Skeletal muscle satellite cell (primary cell): ENCODE measurements at regions not wholly inside any gene's neighbourhood (a gene's known extent, or its start where the extent isn't known, plus 50 kb on each side); places are given as distances from the start of the nearest gene placed in this dataset.

Experiments
- H3K27me3 ChIP-seq: 2 replicates; pipeline ENCODE4 v1.7.0; 2013; ENCODE audit warnings: low read length; ENCODE audit not compliant: control insufficient read depth, insufficient read depth
- H3K36me3 ChIP-seq: 2 replicates; pipeline ENCODE4 v1.7.0; 2013; ENCODE audit warnings: mild to moderate bottlenecking, control low read depth, low read length; ENCODE audit not compliant: insufficient read depth
- H3K4me1 ChIP-seq: 2 replicates; pipeline ENCODE4 v1.7.0; 2013; ENCODE audit warnings: low read length; ENCODE audit not compliant: control insufficient read depth, insufficient read depth
- H3K4me2 ChIP-seq: 2 replicates; pipeline ENCODE4 v1.7.0; 2013; ENCODE audit warnings: mild to moderate bottlenecking, low read length
- H3K4me3 ChIP-seq: 2 replicates; pipeline ENCODE4 v1.7.0; 2013; ENCODE audit warnings: low read length
- H3K9ac ChIP-seq: 2 replicates; pipeline ENCODE4 v1.7.0; 2013; ENCODE audit warnings: mild to moderate bottlenecking, low read depth, low read length, moderate library complexity
- H3K9me3 ChIP-seq: replicated peaks from 2 replicates; pipeline ENCODE4 v1.7.0; 2013; ENCODE audit warnings: mild to moderate bottlenecking, control low read depth, low read length

GRCh38 chr14:25895740-25896139, 702.1 kb downstream of the NOVA1 start:
- H3K4me2 ChIP-seq: no peak overlapping the region
- no peaks in the 10 kb centered on the region for H3K27me3 ChIP-seq
- H3K9me3 ChIP-seq: peaks cover 14% of the 10 kb centered on the region
- H3K36me3 ChIP-seq: no peaks in the 10 kb centered on the region
- no peak overlapping the region for H3K9ac ChIP-seq
- H3K4me3 ChIP-seq: no peak overlapping the region
- H3K4me1 ChIP-seq: no peaks in the 10 kb centered on the region

DNA sequence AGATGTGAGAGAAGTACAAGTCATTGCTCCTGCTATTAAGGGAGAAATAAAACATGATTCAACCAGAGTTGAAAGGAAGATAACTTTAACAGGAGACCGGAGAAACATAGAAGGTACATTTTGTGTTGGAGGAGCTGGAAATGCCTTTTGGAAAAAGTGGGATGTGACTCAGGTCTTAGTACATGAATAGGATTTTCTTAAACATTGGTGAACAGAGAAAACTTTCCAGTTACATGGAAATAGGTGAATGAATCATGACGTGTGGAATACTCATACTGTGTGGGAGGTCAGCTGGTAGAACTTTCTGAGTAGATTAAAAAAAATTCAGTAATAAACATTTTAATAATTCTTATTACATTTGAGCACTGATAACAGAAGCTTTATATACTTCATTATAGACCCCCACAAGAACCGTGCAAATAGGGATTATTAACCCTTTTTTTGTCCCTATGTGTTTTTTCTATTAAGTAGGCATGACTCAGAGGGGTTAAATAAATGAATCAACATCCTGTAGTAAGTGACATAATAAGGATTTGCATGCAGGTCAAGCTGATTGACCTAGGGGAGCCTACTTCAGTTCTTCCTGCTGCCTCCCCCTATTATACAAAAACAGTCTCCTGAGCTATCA, 710.5 kb downstream of the NOVA1 start:
- Histone ChIP-seq H3K4me3 (no peak overlapping the region), H3K27me3 (no peaks in the 10 kb centered on the region), H3K9ac (no peak overlapping the region), H3K4me1 (no peaks in the 10 kb centered on the region), H3K9me3 (peaks cover 10% of the 10 kb centered on the region), H3K4me2 (no peak overlapping the region), H3K36me3 (no peaks in the 10 kb centered on the region)

DNA sequence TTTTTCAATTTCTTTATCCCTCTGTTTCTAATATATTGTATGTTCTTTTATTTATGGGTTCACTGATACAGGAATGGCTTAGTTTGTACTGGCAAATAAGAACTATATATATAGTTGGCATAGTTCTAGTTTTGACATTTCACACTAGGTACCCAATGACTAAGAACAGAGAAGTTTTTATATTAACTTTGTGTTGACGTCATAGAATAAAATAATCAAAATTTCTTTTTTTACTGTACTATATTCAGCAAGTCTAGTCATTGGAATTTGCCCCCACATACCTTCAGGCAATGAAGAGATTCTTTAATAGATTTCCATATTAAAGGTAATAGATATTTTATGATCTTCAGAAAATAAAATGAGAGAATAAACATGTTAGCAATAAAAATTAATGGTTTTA, 713.2 kb downstream of the NOVA1 start:
- H3K9ac ChIP-seq: no peak overlapping the region
- peaks cover 4% of the 10 kb centered on the region for H3K9me3 ChIP-seq

GRCh38 chr14:25882899-25883298, 714.9 kb downstream of the NOVA1 start:
- Histone ChIP-seq H3K9ac (no peak overlapping the region), H3K4me1 (no peaks in the 10 kb centered on the region), H3K36me3 (no peaks in the 10 kb centered on the region), H3K4me2 (no peak overlapping the region), H3K4me3 (no peak overlapping the region), H3K27me3 (no peaks in the 10 kb centered on the region), H3K9me3 (peaks cover 4% of the 10 kb centered on the region)

More for the DNA sequence above, 713.2 kb downstream of the NOVA1 start:
- Histone ChIP-seq H3K36me3 (no peaks in the 10 kb centered on the region), H3K4me3 (no peak overlapping the region), H3K4me2 (no peak overlapping the region), H3K4me1 (no peaks in the 10 kb centered on the region), H3K27me3 (no peaks in the 10 kb centered on the region)

DNA sequence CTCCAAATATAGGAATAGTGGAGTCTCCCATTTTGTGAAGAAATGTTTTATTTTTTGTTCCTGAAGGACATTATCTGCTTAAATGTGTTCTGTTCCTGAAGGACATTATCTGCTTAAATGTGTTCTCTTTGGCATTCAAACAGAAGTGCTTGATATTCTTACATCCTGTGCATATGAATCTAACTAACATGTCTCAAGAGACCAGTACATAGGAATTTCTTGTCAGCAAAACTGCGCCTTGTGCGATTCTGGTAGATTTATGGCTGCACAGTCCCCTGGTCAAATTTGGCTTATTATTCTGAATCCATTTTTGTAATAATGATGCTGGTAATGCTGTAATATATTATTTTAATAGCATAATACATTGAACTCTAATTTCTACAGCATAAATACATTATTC, 722.4 kb downstream of the NOVA1 start:
- no peak overlapping the region for H3K4me3 ChIP-seq
- no peaks in the 10 kb centered on the region for H3K36me3 ChIP-seq
- H3K9ac ChIP-seq: no peak overlapping the region
- H3K27me3 ChIP-seq: no peaks in the 10 kb centered on the region
- H3K4me1 ChIP-seq: no peaks in the 10 kb centered on the region
- no peak overlapping the region for H3K4me2 ChIP-seq
- no peaks in the 10 kb centered on the region for H3K9me3 ChIP-seq

GRCh38 chr14:25869854-25870253, 728.0 kb downstream of the NOVA1 start:
- Histone ChIP-seq H3K4me3 (no peak overlapping the region), H3K4me1 (no peaks in the 10 kb centered on the region), H3K9me3 (peaks cover 3% of the 10 kb centered on the region)

DNA sequence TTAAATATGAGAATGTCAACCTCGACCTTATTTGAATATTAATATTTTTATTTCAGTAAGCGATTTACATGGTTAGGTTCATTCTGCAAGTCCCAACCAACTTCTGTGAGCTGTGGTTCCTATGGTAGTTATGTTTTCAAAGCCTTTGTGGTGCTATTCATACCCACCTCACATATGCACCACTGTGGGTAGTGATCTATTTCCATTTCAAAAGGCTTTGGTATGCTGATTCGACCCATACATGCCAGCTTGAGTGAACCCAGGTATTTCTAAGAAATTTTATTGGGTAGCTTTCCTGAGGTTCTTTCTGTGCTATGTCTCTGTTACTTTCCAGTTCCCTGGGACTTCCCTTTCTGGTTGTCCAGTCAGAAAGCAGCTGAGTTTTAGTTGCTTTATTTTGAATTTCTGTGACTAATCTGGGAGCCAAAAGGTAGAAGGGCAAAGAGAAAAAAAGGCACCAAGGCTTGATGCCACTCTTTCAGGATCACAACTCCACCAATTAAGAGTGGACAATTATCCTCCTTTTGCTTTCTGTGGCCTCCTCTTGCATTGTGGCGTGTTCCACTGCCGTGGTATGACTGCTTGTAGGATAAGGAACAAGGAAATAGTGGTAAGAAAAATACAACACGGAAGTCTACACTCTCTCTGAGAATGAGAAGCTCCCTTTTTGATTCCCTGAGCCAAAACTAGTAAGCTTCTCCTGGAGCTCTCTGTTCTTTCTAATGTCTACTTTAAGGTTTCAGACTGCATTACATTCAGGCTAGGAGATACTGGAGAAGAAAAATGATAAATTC, 729.1 kb downstream of the NOVA1 start:
- H3K4me1 ChIP-seq: no peaks in the 10 kb centered on the region
- no peak overlapping the region for H3K9ac ChIP-seq
- no peak overlapping the region for H3K4me2 ChIP-seq
- peaks cover 3% of the 10 kb centered on the region for H3K9me3 ChIP-seq
- no peak overlapping the region for H3K4me3 ChIP-seq
- H3K27me3 ChIP-seq: no peaks in the 10 kb centered on the region
- H3K36me3 ChIP-seq: no peaks in the 10 kb centered on the region

More at GRCh38 chr14:25869854-25870253, 728.0 kb downstream of the NOVA1 start:
- H3K27me3 ChIP-seq: no peaks in the 10 kb centered on the region
- no peaks in the 10 kb centered on the region for H3K36me3 ChIP-seq
- H3K4me2 ChIP-seq: no peak overlapping the region
- no peak overlapping the region for H3K9ac ChIP-seq

DNA sequence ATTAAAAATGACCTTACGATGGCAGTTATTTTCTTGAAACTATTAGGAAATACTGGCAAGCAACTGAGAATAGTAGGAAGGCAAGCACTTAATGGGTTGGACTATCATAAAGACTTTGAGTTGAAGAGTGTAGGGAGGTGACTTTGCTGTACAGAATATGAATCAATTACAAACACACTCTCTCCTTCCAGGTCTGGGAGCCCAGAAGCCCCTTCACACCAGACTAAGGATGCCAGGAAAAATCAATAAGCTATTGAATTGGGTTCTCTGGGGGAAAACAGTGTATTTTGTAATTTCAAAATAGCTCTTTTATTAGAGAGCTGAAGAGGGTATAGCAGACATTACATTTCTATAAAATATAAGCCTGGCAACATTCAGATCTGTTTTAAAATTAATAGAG, 736.4 kb downstream of the NOVA1 start:
- no peaks in the 10 kb centered on the region for H3K9me3 ChIP-seq
- H3K4me3 ChIP-seq: no peak overlapping the region
- no peak overlapping the region for H3K4me2 ChIP-seq
- no peaks in the 10 kb centered on the region for H3K27me3 ChIP-seq
- H3K36me3 ChIP-seq: no peaks in the 10 kb centered on the region
- H3K9ac ChIP-seq: no peak overlapping the region
- no peaks in the 10 kb centered on the region for H3K4me1 ChIP-seq

GRCh38 chr14:25848601-25849000, 749.2 kb downstream of the NOVA1 start:
- no peaks in the 10 kb centered on the region for H3K4me1 ChIP-seq
- no peak overlapping the region for H3K4me2 ChIP-seq
- H3K27me3 ChIP-seq: no peaks in the 10 kb centered on the region
- H3K36me3 ChIP-seq: no peaks in the 10 kb centered on the region
- no peak overlapping the region for H3K9ac ChIP-seq
- H3K9me3 ChIP-seq: peaks cover 4% of the 10 kb centered on the region
- H3K4me3 ChIP-seq: no peak overlapping the region

DNA sequence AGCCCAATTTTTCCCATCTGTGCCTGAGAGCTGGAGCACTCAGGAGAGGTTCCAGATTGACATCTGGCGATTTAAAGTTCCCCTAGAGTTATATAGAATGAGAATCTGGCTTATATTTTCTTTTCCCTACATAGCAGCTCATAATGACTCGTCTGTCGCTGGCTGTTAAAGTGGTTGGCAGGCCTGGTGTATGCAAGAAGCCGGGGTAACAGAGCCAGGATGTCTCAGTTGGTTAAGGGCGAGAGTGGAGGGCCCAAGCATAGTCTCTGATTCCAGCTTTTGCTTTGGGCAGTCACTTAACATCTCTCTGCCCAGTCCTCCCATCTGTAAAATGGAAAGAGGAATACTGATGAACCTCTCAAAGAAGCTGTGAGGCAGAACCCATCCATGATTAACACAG, 751.6 kb downstream of the NOVA1 start:
- Histone ChIP-seq H3K27me3 (no peaks in the 10 kb centered on the region), H3K9me3 (peaks cover 8% of the 10 kb centered on the region), H3K4me3 (no peak overlapping the region), H3K4me1 (no peaks in the 10 kb centered on the region), H3K36me3 (no peaks in the 10 kb centered on the region), H3K4me2 (no peak overlapping the region), H3K9ac (no peak overlapping the region)

- no peaks in the 10 kb centered on the region for H3K4me1 ChIP-seq
- H3K36me3 ChIP-seq: no peaks in the 10 kb centered on the region
- no peak overlapping the region for H3K9ac ChIP-seq
- H3K4me3 ChIP-seq: no peak overlapping the region
- H3K27me3 ChIP-seq: no peaks in the 10 kb centered on the region
- H3K4me2 ChIP-seq: no peak overlapping the region
- H3K9me3 ChIP-seq: peaks cover 8% of the 10 kb centered on the region
These were observed 754.1 kb downstream of the NOVA1 start for GRCh38 chr14:25843481-25844470.
